ENCODE measurements at regions not wholly inside any gene's neighbourhood (a gene's known extent, or its start where the extent isn't known, plus 50 kb on each side); places are given as distances from the start of the nearest gene placed in this dataset.

- no peak for FAIRE-seq
- H3K79me2 ChIP-seq (ENCODE audit: control insufficient read depth, insufficient read depth, low read length), result no peaks in the 10 kb centered on the region
- CTCF ChIA-PET (ENCODE audit: low intra/inter-chr PET ratio), result no interaction called here
- WGBS (ENCODE audit: insufficient coverage, low coverage, missing lambda C conversion rate), result 0% methylated on average over 1 of the region's 1 CpG
- no peak overlapping the region for H2AFZ ChIP-seq (ENCODE audit: low read depth, low read length)
- H4K20me1 ChIP-seq (replicated peaks; ENCODE audit: control insufficient read depth, insufficient read depth, low read length), result no peaks in the 10 kb centered on the region
- H3K9ac ChIP-seq (ENCODE audit: insufficient read depth in 1 of 2, low read depth in 2 of 2, low read length in 2 of 2), result no peak overlapping the region
- no peaks in the 10 kb centered on the region for H3K36me3 ChIP-seq (ENCODE audit: control insufficient read depth, insufficient read depth, low read length)
- in situ Hi-C loops (cut with MboI) (no loop called here), intact Hi-C loops (cut with micrococcal nuclease) (no loop called here)
- no peak for DNase-seq (ENCODE audit: extremely low read depth in 1 of 4, low spot score in 3 of 4)
- no peak for ATAC-seq
- H3K4me3 ChIP-seq, result no peak overlapping the region
- H3K9me1 ChIP-seq (ENCODE audit: control insufficient read depth, insufficient read depth, low read length), result no peaks in the 10 kb centered on the region
- no peaks in the 10 kb centered on the region for H3K4me1 ChIP-seq (replicated peaks in 1 of 2; ENCODE audit: control insufficient read depth in 2 of 2, insufficient read depth in 2 of 2, low read length in 2 of 2)
- no peaks in the 10 kb centered on the region for H3K9me3 ChIP-seq (replicated peaks; ENCODE audit: control insufficient read depth, insufficient read depth, low read depth, low read length)
- no peak overlapping the region for H3K4me2 ChIP-seq (ENCODE audit: insufficient read depth, low read length)
- BruUV-seq (replicated peaks), result no TSS peak
- no peak overlapping the region for H3K27ac ChIP-seq (ENCODE audit: extremely low read depth, low read depth, low read length)
- POLR2A ChIA-PET, result no interaction called here
- H3K27me3 ChIP-seq (ENCODE audit: control insufficient read depth in 2 of 2, insufficient read depth in 2 of 2, low read length in 2 of 2), result peaks cover 0 to 5% of the 10 kb centered on the region in 2 experiments; a peak in 1 of 5 replicates
- TF ChIP-seq RBM39 (optimal IDR thresholded peaks at IDR 0.05; ENCODE audit: low read depth, low read length), result no peak
- no peak for TF ChIP-seq ZNF280B (CRISPR knock-in tag; IDR thresholded peaks at IDR 0.05)
- TF ChIP-seq L3MBTL2 (IDR thresholded peaks at IDR 0.05), result no peak
- no peak for TF ChIP-seq ZNF740 (CRISPR knock-in tag; IDR thresholded peaks at IDR 0.05)
- no peak for TF ChIP-seq ZNF740 (tag; IDR thresholded peaks at IDR 0.05)
- no peak for TF ChIP-seq USF2 (CRISPR knock-in tag; IDR thresholded peaks at IDR 0.05)
- TF ChIP-seq TFAP4 (CRISPR knock-in tag; IDR thresholded peaks at IDR 0.05; ENCODE audit: borderline replicate concordance), result no peak
- TF ChIP-seq ZNF518B (CRISPR knock-in tag; IDR thresholded peaks at IDR 0.05), result no peak
- TF ChIP-seq THRA (IDR thresholded peaks at IDR 0.05), result no peak
- no peak for TF ChIP-seq BCL6 (CRISPR knock-in tag; IDR thresholded peaks at IDR 0.05)
- no peak for TF ChIP-seq ZBTB9 (CRISPR knock-in tag; IDR thresholded peaks at IDR 0.05)
- no peak for TF ChIP-seq ESRRA (IDR thresholded peaks at IDR 0.05; ENCODE audit: borderline replicate concordance, low read depth)
These were observed 291.0 kb upstream of the TNRC6C start for GRCh38 chr17:77667478-77667877.
